Renal pelvis (tissue), 1 donor: ENCODE measurements at regions not wholly inside any gene's neighbourhood (a gene's known extent, or its start where the extent isn't known, plus 50 kb on each side); places are given as distances from the start of the nearest gene placed in this dataset.
A peak's percentile ranks its signal among the peaks of the same experiment; 100 is the strongest.
"Not testable (repeated sequence)": the region's sequence is repeated elsewhere in the genome, so short reads cannot be mapped to it uniquely, and the experiment has no call there.

Experiments used
- DNase-seq: peaks from one replicate; pipeline ENCODE4 v3.0.0-alpha.2; 2013

- no peak for DNase-seq
Observed at GRCh38 chr16:14384745-14385144, 245.3 kb downstream of the PARN start.

GRCh38 chr16:14383844-14384243 is 246.2 kb downstream of the PARN start:
- not testable (repeated sequence) for DNase-seq

- no peak for DNase-seq
Observed at GRCh38 chr16:14378689-14379467, 251.2 kb downstream of the PARN start.

- no peak for DNase-seq
Observed at GRCh38 chr16:14378131-14378551, 251.9 kb downstream of the PARN start.

- no peak for DNase-seq
Observed at GRCh38 chr16:14377326-14377725, 252.7 kb downstream of the PARN start.

GRCh38 chr16:14375132-14375491 is 254.9 kb downstream of the PARN start:
- no peak for DNase-seq

GRCh38 chr16:14374451-14375131 is 255.5 kb downstream of the PARN start:
- DNase-seq: no peak

GRCh38 chr16:14373896-14374295 is 256.2 kb downstream of the PARN start:
- no peak for DNase-seq

GRCh38 chr16:14373406-14373805 is 256.7 kb downstream of the PARN start:
- DNase-seq: no peak

GRCh38 chr16:14372471-14372870 is 257.6 kb downstream of the PARN start:
- no peak for DNase-seq

- DNase-seq: no peak
Observed at GRCh38 chr16:14371778-14372431, 258.2 kb downstream of the PARN start.

GRCh38 chr16:14370736-14371234 is 259.3 kb downstream of the PARN start:
- no peak for DNase-seq

- DNase-seq: no peak
Observed at GRCh38 chr16:14369734-14370598, 260.1 kb downstream of the PARN start.

GRCh38 chr16:14368399-14368798 is 261.7 kb downstream of the PARN start:
- no peak for DNase-seq

- DNase-seq: no peak
Observed at GRCh38 chr16:14366974-14367707, 262.9 kb downstream of the PARN start.

- DNase-seq: no peak
Observed at GRCh38 chr16:14366447-14366846, 263.6 kb downstream of the PARN start.

- DNase-seq: no peak
Observed at GRCh38 chr16:14365200-14365851, 264.7 kb downstream of the PARN start.

- peak; percentile 41 for DNase-seq
Observed at GRCh38 chr16:14364386-14365199, 265.5 kb downstream of the PARN start.

- DNase-seq: no peak
Observed at GRCh38 chr16:14364112-14364385, 266.0 kb downstream of the PARN start.
